H1 (cell line): ENCODE measurements at regions not wholly inside any gene's neighbourhood (a gene's known extent, or its start where the extent isn't known, plus 50 kb on each side); places are given as distances from the start of the nearest gene placed in this dataset.

Experiments
- CTCF ChIA-PET: fragments of 300-600 bp; sonication (Branson Sonifier 250); formaldehyde crosslinking; loops from one replicate; lab custom pipeline; 2021; ENCODE audit not compliant: partially characterized antibody; lab: Charles Lee
- POLR2A ChIA-PET: fragments of 300-600 bp; sonication (Branson Sonifier 250); formaldehyde crosslinking; loops from one replicate; lab custom pipeline; 2021; ENCODE audit warnings: inconsistent platforms; ENCODE audit not compliant: partially characterized antibody; lab: Charles Lee
- DNase-seq, 2 experiments: peaks; one replicate each; pipeline versions ENCODE4 v3.0.0 to v3.0.0-alpha.2; 2010 to 2022; ENCODE audit warnings: low spot score in 2 of 2, low read depth in 1 of 2, mixed read lengths in 1 of 2
- FAIRE-seq: peaks from 2 replicates; lab custom pipeline; 2011; peaks lifted over from hg19 to GRCh38; lab: Jason Lieb, UNC
- H2AFZ ChIP-seq: 2 replicates; pipeline ENCODE4 v1.8.1; 2012; ENCODE audit warnings: low read length, inconsistent platforms
- H2AK5ac ChIP-seq: 2 replicates; pipeline ENCODE4 v1.6.1; 2013; ENCODE audit warnings: low read depth, low read length
- H2BK120ac ChIP-seq: replicated peaks from 2 replicates; pipeline ENCODE3; 2013; ENCODE audit warnings: low read depth, low read length, inconsistent platforms
- H2BK12ac ChIP-seq: 2 replicates; pipeline ENCODE4 v1.6.1; 2013; ENCODE audit warnings: low read depth, low read length
- H2BK15ac ChIP-seq: 2 replicates; pipeline ENCODE4 v1.6.1; 2013; ENCODE audit warnings: low read length
- H2BK20ac ChIP-seq: 2 replicates; pipeline ENCODE4 v1.6.1; 2013; ENCODE audit warnings: low read length
- H2BK5ac ChIP-seq: 2 replicates; pipeline ENCODE4 v1.6.1; 2013; ENCODE audit warnings: low read depth, low read length
- H3K14ac ChIP-seq: 2 replicates; pipeline ENCODE4 v1.6.1; 2013; ENCODE audit warnings: inconsistent platforms; ENCODE audit not compliant: insufficient read length
- H3K18ac ChIP-seq: 2 replicates; pipeline ENCODE4 v1.6.1; 2013; ENCODE audit warnings: low read length; ENCODE audit errors: extremely low read depth
- H3K23ac ChIP-seq: 2 replicates; pipeline ENCODE4 v1.6.1; 2013; ENCODE audit warnings: inconsistent platforms; ENCODE audit not compliant: insufficient read length
- H3K23me2 ChIP-seq: 2 replicates; pipeline ENCODE4 v1.6.1; 2013; ENCODE audit warnings: low read depth, low read length
- H3K27ac ChIP-seq: 2 replicates; pipeline ENCODE4 v1.6.1; 2011; ENCODE audit warnings: low read depth, low read length, inconsistent platforms
- H3K27me3 ChIP-seq, 4 experiments: replicated peaks in 1 of 4; 1 replicate in 1 of 4; 2 replicates in 3 of 4; pipeline versions ENCODE4 v1.6.1 to v1.8.1; 2011 to 2013; ENCODE audit warnings: low read length in 3 of 4, mild to moderate bottlenecking in 3 of 4, inconsistent platforms in 2 of 4, mixed read lengths in 2 of 4, moderate library complexity in 1 of 4; ENCODE audit not compliant: control insufficient read depth in 3 of 4, insufficient read depth in 3 of 4; ENCODE audit errors: extremely low read depth in 1 of 4
- H3K36me3 ChIP-seq, 4 experiments: 2 replicates each; pipeline versions ENCODE4 v1.6.1 to v1.8.1; 2011 to 2013; ENCODE audit warnings: mild to moderate bottlenecking in 4 of 4, low read length in 3 of 4, moderate library complexity in 2 of 4, control low read depth in 1 of 4, inconsistent platforms in 1 of 4; ENCODE audit not compliant: insufficient read depth in 4 of 4, control insufficient read depth in 2 of 4
- H3K4ac ChIP-seq: replicated peaks from 2 replicates; pipeline ENCODE3; 2013; ENCODE audit warnings: low read length, low read depth, mixed read lengths, inconsistent platforms; ENCODE audit not compliant: insufficient read length
- H3K4me1 ChIP-seq, 4 experiments: replicated peaks in 1 of 4; 1 replicate in 1 of 4; 2 replicates in 3 of 4; pipeline versions ENCODE4 v1.6.1 to v1.8.1; 2011 to 2013; ENCODE audit warnings: low read length in 3 of 4, inconsistent platforms in 2 of 4, mixed read lengths in 1 of 4; ENCODE audit not compliant: insufficient read depth in 4 of 4, control insufficient read depth in 3 of 4
- H3K4me2 ChIP-seq, 2 experiments: 2 replicates each; pipeline versions ENCODE4 v1.6.1 to v1.8.1; 2011 to 2013; ENCODE audit warnings: low read depth in 2 of 2, low read length in 2 of 2, control low read depth in 1 of 2, inconsistent platforms in 1 of 2, mild to moderate bottlenecking in 1 of 2; ENCODE audit not compliant: insufficient read depth in 1 of 2
- H3K4me3 ChIP-seq, 4 experiments: fragments of 200-600, 300-600 bp in 1 of 4; sonication (generic), shearing (Covaris generic), sonication (Bioruptor Twin) in 1 of 4; 2 replicates each; pipeline versions ENCODE4 v1.5.1 to v1.8.1; 2011 to 2016; ENCODE audit warnings: low read length in 4 of 4, low read depth in 3 of 4, control low read depth in 2 of 4, inconsistent platforms in 2 of 4, mild to moderate bottlenecking in 2 of 4, mixed read lengths in 1 of 4, moderate library complexity in 1 of 4; ENCODE audit not compliant: insufficient read depth in 2 of 4; ENCODE audit errors: extremely low read depth in 1 of 4
- H3K56ac ChIP-seq: replicated peaks from 2 replicates; pipeline ENCODE3; 2013; ENCODE audit warnings: low read depth, mild to moderate bottlenecking, mixed read lengths, low read length, inconsistent platforms; ENCODE audit not compliant: insufficient read length
- H3K79me1 ChIP-seq: 2 replicates; pipeline ENCODE4 v1.6.1; 2013; ENCODE audit warnings: low read depth, low read length, control low read depth
- H3K79me2 ChIP-seq, 2 experiments: 2 replicates each; pipeline versions ENCODE4 v1.6.1 to v1.8.1; 2012 to 2013; ENCODE audit warnings: low read length in 2 of 2, mild to moderate bottlenecking in 2 of 2, inconsistent platforms in 1 of 2; ENCODE audit not compliant: insufficient read depth in 2 of 2, control insufficient read depth in 1 of 2
- H3K9ac ChIP-seq, 4 experiments: replicated peaks in 1 of 4; 1 replicate in 1 of 4; 2 replicates in 3 of 4; pipeline versions ENCODE4 v1.6.1 to v1.8.1; 2011 to 2013; ENCODE audit warnings: low read depth in 3 of 4, low read length in 3 of 4, control low read depth in 2 of 4, mild to moderate bottlenecking in 2 of 4, moderate library complexity in 2 of 4, inconsistent platforms in 1 of 4; ENCODE audit errors: extremely low read depth in 1 of 4
- H3K9me3 ChIP-seq, 2 experiments: 2 replicates each; pipeline versions ENCODE4 v1.6.1 to v1.8.1; 2012 to 2013; ENCODE audit warnings: mild to moderate bottlenecking in 2 of 2, moderate library complexity in 2 of 2, control low read depth in 1 of 2, inconsistent platforms in 1 of 2, low read depth in 1 of 2, low read length in 1 of 2, mixed read lengths in 1 of 2; ENCODE audit not compliant: insufficient read depth in 2 of 2
- H4K20me1 ChIP-seq, 2 experiments: replicated peaks in 1 of 2; 2 replicates each; pipeline versions ENCODE3 to v1.8.1; 2011 to 2013; ENCODE audit warnings: inconsistent platforms in 2 of 2, low read length in 2 of 2, mild to moderate bottlenecking in 1 of 2; ENCODE audit not compliant: insufficient read depth in 2 of 2, control insufficient read depth in 1 of 2
- H4K5ac ChIP-seq: 2 replicates; pipeline ENCODE4 v1.6.1; 2013; ENCODE audit warnings: low read length, low read depth, mixed read lengths, inconsistent platforms; ENCODE audit not compliant: insufficient read length
- H4K8ac ChIP-seq: 2 replicates; pipeline ENCODE4 v1.8.0; 2013; ENCODE audit warnings: mild to moderate bottlenecking, moderate library complexity, low read length, inconsistent platforms; ENCODE audit not compliant: insufficient read depth; ENCODE audit errors: extremely low read depth
- H4K91ac ChIP-seq: replicated peaks from 2 replicates; pipeline ENCODE3; 2013; ENCODE audit warnings: low read length, mixed read lengths, inconsistent platforms; ENCODE audit not compliant: insufficient read length
- CEBPB ChIP-seq: IDR thresholded peaks from 2 replicates; pipeline ENCODE4 v1.6.1; 2012; ENCODE audit warnings: low read depth, low read length
- CHD2 ChIP-seq: IDR thresholded peaks from 2 replicates; pipeline ENCODE4 v1.6.1; 2012; ENCODE audit warnings: low read length, improper control_type of control experiment
- NANOG ChIP-seq: IDR thresholded peaks from 2 replicates; pipeline ENCODE4 v1.6.1; 2011; ENCODE audit warnings: low read length, low read depth, mild to moderate bottlenecking, inconsistent platforms; ENCODE audit not compliant: insufficient read depth, poor library complexity, severe bottlenecking
- NRF1 ChIP-seq: IDR thresholded peaks from 2 replicates; pipeline ENCODE4 v1.6.1; 2011; ENCODE audit warnings: mild to moderate bottlenecking, low read depth, low read length, improper control_type of control experiment
- RBBP5 ChIP-seq: IDR thresholded peaks from 2 replicates; pipeline ENCODE4 v1.7.1; 2012; ENCODE audit warnings: low read depth, mild to moderate bottlenecking, inconsistent platforms, low read length, moderate library complexity, borderline replicate concordance
- SUZ12 ChIP-seq: fragments of 200-600 bp; sonication (generic); IDR thresholded peaks from 2 replicates; pipeline ENCODE4 v1.6.1; 2012; ENCODE audit warnings: mild to moderate bottlenecking, inconsistent platforms, low read length, moderate library complexity, mixed read lengths
- TAF7 ChIP-seq: optimal IDR thresholded peaks from 2 replicates; pipeline ENCODE3; 2011; ENCODE audit warnings: low read depth, mild to moderate bottlenecking, inconsistent platforms, low read length, moderate library complexity, borderline replicate concordance
- WGBS, 2 experiments: shearing (Covaris generic) in 1 of 2; methylation state at CpG; one replicate each; pipeline versions ENCODE4 v1.1.6 to v1.1.7; 2013 to 2015; ENCODE audit warnings: low lambda C conversion rate in 2 of 2, mixed read lengths in 2 of 2, inconsistent platforms in 1 of 2, low coverage in 1 of 2, missing lambda C conversion rate in 1 of 2; ENCODE audit not compliant: insufficient replicate concordance in 2 of 2, insufficient coverage in 1 of 2, insufficient read length in 1 of 2; ENCODE audit errors: extremely low coverage in 1 of 2, missing lambda C conversion rate in 1 of 2; 5-methylcytosine and 5-hydroxymethylcytosine counted together
- TF ChIP-seq, protein P1 (sequence below), 3 experiments: IDR thresholded peaks; 1 replicate in 2 of 3; 2 replicates in 1 of 3; pipeline versions ENCODE4 v1.5.1 to v1.6.1; 2011; ENCODE audit warnings: low read length in 3 of 3, mild to moderate bottlenecking in 3 of 3, inconsistent platforms in 2 of 3, low read depth in 1 of 3, moderate library complexity in 1 of 3; ENCODE audit not compliant: insufficient read depth in 1 of 3; ENCODE audit errors: control extremely low read depth in 1 of 3

DNA sequence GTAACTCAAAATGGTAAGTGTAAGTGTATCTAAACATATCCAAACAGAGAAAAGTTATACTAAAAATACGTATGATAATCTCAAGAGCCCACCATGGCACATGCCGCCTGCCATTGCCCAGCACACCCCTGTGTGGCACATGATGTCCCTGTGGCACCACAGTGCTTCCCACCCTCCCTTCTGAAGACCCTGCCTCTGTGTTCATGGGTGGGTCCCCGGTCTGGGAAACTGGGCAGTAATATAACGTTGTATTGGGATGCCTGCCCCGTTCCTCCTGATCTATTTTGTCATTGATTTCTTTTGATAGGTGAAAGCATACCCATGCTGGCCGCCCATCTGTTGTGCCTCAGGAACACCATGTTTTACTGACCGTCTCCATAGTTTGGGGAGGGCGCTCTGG is 296.8 kb upstream of the SHH start:
- WGBS, 2 experiments = 88% methylated on average over 8 of the region's 8 CpGs; no CpG with 5 or more reads in 1 of the 2 experiments
- H3K4ac ChIP-seq = no peak overlapping the region
- no peaks in the 10 kb centered on the region for H3K36me3 ChIP-seq
- H4K5ac ChIP-seq = no peak overlapping the region
- no peak for DNase-seq
- H3K23ac ChIP-seq = no peak overlapping the region
- H3K79me1 ChIP-seq = 0 out of 2 replicates have a peak, but pooled peaks cover 2% of the 10 kb centered on the region
- H2AFZ ChIP-seq = no peak overlapping the region
- no peaks in the 10 kb centered on the region for H3K79me2 ChIP-seq
- no peak overlapping the region for H3K18ac ChIP-seq
- H4K91ac ChIP-seq = no peak overlapping the region
- no peak overlapping the region for H3K9ac ChIP-seq
- no peak overlapping the region for H2BK20ac ChIP-seq
- no peak overlapping the region for H3K14ac ChIP-seq
- H2AK5ac ChIP-seq = no peak overlapping the region
- H3K4me3 ChIP-seq = no peak overlapping the region
- no peak overlapping the region for H3K4me2 ChIP-seq
- H4K8ac ChIP-seq = no peak overlapping the region
- FAIRE-seq = no peak
- H3K9me3 ChIP-seq = no peaks in the 10 kb centered on the region
- H3K27ac ChIP-seq = no peak overlapping the region
- H2BK12ac ChIP-seq = no peak overlapping the region
- ChIA-PET CTCF (no interaction called here), POLR2A (no interaction called here)
- no peaks in the 10 kb centered on the region for H3K23me2 ChIP-seq
- H2BK5ac ChIP-seq = no peak overlapping the region
- H4K20me1 ChIP-seq = no peaks in the 10 kb centered on the region
- H2BK120ac ChIP-seq = no peak overlapping the region
- peaks cover 0 to 3% (median 0%) of the 10 kb centered on the region in 4 experiments; a peak in 1 of 7 replicates for H3K4me1 ChIP-seq
- H3K56ac ChIP-seq = no peak overlapping the region
- no peaks in the 10 kb centered on the region for H3K27me3 ChIP-seq
- H2BK15ac ChIP-seq = no peak overlapping the region
- no peak for TF ChIP-seq CHD2
- no peak for TF ChIP-seq TAF7
- TF ChIP-seq NANOG = no peak
- TF ChIP-seq SUZ12 = no peak
- TF ChIP-seq CEBPB = no peak
- no peak for TF ChIP-seq RBBP5
- TF ChIP-seq, protein P1, sequence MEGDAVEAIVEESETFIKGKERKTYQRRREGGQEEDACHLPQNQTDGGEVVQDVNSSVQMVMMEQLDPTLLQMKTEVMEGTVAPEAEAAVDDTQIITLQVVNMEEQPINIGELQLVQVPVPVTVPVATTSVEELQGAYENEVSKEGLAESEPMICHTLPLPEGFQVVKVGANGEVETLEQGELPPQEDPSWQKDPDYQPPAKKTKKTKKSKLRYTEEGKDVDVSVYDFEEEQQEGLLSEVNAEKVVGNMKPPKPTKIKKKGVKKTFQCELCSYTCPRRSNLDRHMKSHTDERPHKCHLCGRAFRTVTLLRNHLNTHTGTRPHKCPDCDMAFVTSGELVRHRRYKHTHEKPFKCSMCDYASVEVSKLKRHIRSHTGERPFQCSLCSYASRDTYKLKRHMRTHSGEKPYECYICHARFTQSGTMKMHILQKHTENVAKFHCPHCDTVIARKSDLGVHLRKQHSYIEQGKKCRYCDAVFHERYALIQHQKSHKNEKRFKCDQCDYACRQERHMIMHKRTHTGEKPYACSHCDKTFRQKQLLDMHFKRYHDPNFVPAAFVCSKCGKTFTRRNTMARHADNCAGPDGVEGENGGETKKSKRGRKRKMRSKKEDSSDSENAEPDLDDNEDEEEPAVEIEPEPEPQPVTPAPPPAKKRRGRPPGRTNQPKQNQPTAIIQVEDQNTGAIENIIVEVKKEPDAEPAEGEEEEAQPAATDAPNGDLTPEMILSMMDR (IDR thresholded peaks at IDR 0.05; ENCODE audit: control extremely low read depth in 1 of 3, insufficient read depth in 1 of 3, low read depth in 1 of 3, low read length in 3 of 3) = no peak
- no peak for TF ChIP-seq NRF1
